Fibroblast of lung (primary cell): ENCODE measurements at regions not wholly inside any gene's neighbourhood (a gene's known extent, or its start where the extent isn't known, plus 50 kb on each side); places are given as distances from the start of the nearest gene placed in this dataset.
A peak's percentile ranks its signal among the peaks of the same experiment; 100 is the strongest.

Experiments
- DNase-seq, 2 donors: peaks; one replicate each; pipeline versions ENCODE4 v3.0.0 to v3.0.0-alpha.2; 2010; ENCODE audit warnings: low read depth in 2 of 2
- H2AFZ ChIP-seq: 2 replicates; pipeline ENCODE4 v1.5.1; 2012; ENCODE audit warnings: low read length, control low read depth, inconsistent platforms
- H3K27ac ChIP-seq: 2 replicates; pipeline ENCODE4 v1.5.1; 2011; ENCODE audit warnings: low read length, control low read depth; ENCODE audit not compliant: insufficient read depth
- H3K27me3 ChIP-seq: 2 replicates; pipeline ENCODE4 v1.5.1; 2011; ENCODE audit warnings: mild to moderate bottlenecking, low read length; ENCODE audit not compliant: control insufficient read depth, insufficient read depth
- H3K36me3 ChIP-seq: 2 replicates; pipeline ENCODE4 v1.5.1; 2011; ENCODE audit warnings: low read length; ENCODE audit not compliant: control insufficient read depth, insufficient read depth
- H3K4me1 ChIP-seq: 2 replicates; pipeline ENCODE4 v1.5.1; 2011; ENCODE audit warnings: low read length; ENCODE audit not compliant: control insufficient read depth, insufficient read depth; ENCODE audit errors: extremely low read depth
- H3K4me2 ChIP-seq: 2 replicates; pipeline ENCODE4 v1.5.1; 2011; ENCODE audit warnings: low read length, control low read depth; ENCODE audit not compliant: insufficient read depth; ENCODE audit errors: extremely low read depth
- H3K4me3 ChIP-seq, 4 experiments: fragments of 200-600 bp in 1 of 4; sonication (generic) in 1 of 4; replicated peaks in 1 of 4; 2 replicates each; pipeline ENCODE4 v1.5.1; 2011 to 2016; ENCODE audit warnings: low read length in 4 of 4, low read depth in 3 of 4, mild to moderate bottlenecking in 3 of 4, control low read depth in 2 of 4, inconsistent platforms in 1 of 4, mixed read lengths in 1 of 4; ENCODE audit not compliant: insufficient read depth in 1 of 4; ENCODE audit errors: control extremely low read depth in 1 of 4
- H3K79me2 ChIP-seq: 2 replicates; pipeline ENCODE4 v1.5.1; 2012; ENCODE audit warnings: mild to moderate bottlenecking, low read length, inconsistent platforms; ENCODE audit not compliant: control insufficient read depth, insufficient read depth
- H3K9ac ChIP-seq: 2 replicates; pipeline ENCODE4 v1.5.1; 2011; ENCODE audit warnings: mild to moderate bottlenecking, low read length, control low read depth; ENCODE audit not compliant: insufficient read depth
- H3K9me3 ChIP-seq: 2 replicates; pipeline ENCODE4 v1.5.1; 2012; ENCODE audit warnings: low read depth, low read length; ENCODE audit not compliant: control insufficient read depth, insufficient read depth
- H4K20me1 ChIP-seq: 2 replicates; pipeline ENCODE4 v1.5.1; 2011; ENCODE audit warnings: low read length; ENCODE audit not compliant: control insufficient read depth, insufficient read depth; ENCODE audit errors: extremely low read depth
- CTCF ChIP-seq, 2 donors: IDR thresholded peaks in 1 of 2; conservative IDR thresholded peaks in 1 of 2; 1 replicate in 1 of 2; 2 replicates in 1 of 2; pipeline ENCODE4 v1.5.1; 2011 to 2012; ENCODE audit warnings: low read length in 2 of 2, control low read depth in 1 of 2, inconsistent platforms in 1 of 2, low read depth in 1 of 2, mild to moderate bottlenecking in 1 of 2
- EZH2 ChIP-seq: IDR thresholded peaks from 2 replicates; pipeline ENCODE4 v1.5.1; 2012; ENCODE audit warnings: low read length, control low read depth, mild to moderate bottlenecking; ENCODE audit errors: missing control alignments

DNA sequence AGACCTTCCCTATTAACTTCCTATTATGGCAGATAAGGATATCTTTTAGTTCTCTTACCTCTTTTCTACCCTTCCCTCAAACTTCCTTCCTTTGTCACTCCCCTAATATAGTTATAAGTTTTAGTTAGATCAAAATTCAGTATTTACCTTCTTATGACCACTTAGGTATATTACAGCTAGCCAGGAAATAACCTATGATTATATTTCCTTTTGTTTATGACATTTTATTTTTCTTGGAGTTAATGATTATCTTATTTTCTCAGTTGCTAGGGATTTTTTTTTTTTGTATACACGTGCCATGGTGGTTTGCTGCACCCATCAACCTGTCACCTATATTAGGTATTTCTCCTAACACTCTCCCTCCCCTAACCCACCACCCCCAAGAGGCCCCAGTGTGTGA lies 88.2 kb upstream of the ZBED5 start:
- no peak overlapping the region for H3K27ac ChIP-seq
- H3K36me3 ChIP-seq: no peaks in the 10 kb centered on the region
- TF ChIP-seq CTCF (conservative IDR thresholded peaks at IDR 0.05 in 1 of 2, IDR thresholded peaks at IDR 0.05 in 1 of 2; ENCODE audit: low read depth in 1 of 2, low read length in 2 of 2): no peak
- TF ChIP-seq EZH2: no peak
- no peaks in the 10 kb centered on the region for H3K9me3 ChIP-seq
- no peak for DNase-seq
- no peak overlapping the region for H3K4me2 ChIP-seq
- no peaks in the 10 kb centered on the region for H4K20me1 ChIP-seq
- no peak overlapping the region for H2AFZ ChIP-seq
- no peak overlapping the region for H3K4me3 ChIP-seq
- H3K79me2 ChIP-seq: no peaks in the 10 kb centered on the region
- no peak overlapping the region for H3K9ac ChIP-seq
- H3K4me1 ChIP-seq: no peaks in the 10 kb centered on the region
- H3K27me3 ChIP-seq: no peaks in the 10 kb centered on the region

- H3K27me3 ChIP-seq: no peaks in the 10 kb centered on the region
- no peak overlapping the region for H2AFZ ChIP-seq
- H3K4me1 ChIP-seq: no peaks in the 10 kb centered on the region
- H3K36me3 ChIP-seq: no peaks in the 10 kb centered on the region
- H3K79me2 ChIP-seq: no peaks in the 10 kb centered on the region
- no peaks in the 10 kb centered on the region for H3K9me3 ChIP-seq
- no peaks in the 10 kb centered on the region for H4K20me1 ChIP-seq
- H3K4me2 ChIP-seq: no peak overlapping the region
- TF ChIP-seq EZH2 (no peak), CTCF (conservative IDR thresholded peaks at IDR 0.05 in 1 of 2, IDR thresholded peaks at IDR 0.05 in 1 of 2; ENCODE audit: low read depth in 1 of 2, low read length in 2 of 2) (no peak)
- H3K27ac ChIP-seq: no peak overlapping the region
- H3K4me3 ChIP-seq: no peak overlapping the region
- DNase-seq: no peak
- no peak overlapping the region for H3K9ac ChIP-seq
Measured at GRCh38 chr11:10945196-10945595, 87.3 kb upstream of the ZBED5 start.

GRCh38 chr11:10943968-10944367 lies 86.1 kb upstream of the ZBED5 start:
- Histone ChIP-seq H3K36me3 (no peaks in the 10 kb centered on the region), H3K4me3 (no peak overlapping the region), H2AFZ (no peak overlapping the region), H3K9me3 (no peaks in the 10 kb centered on the region), H3K79me2 (no peaks in the 10 kb centered on the region), H3K4me1 (no peaks in the 10 kb centered on the region), H3K4me2 (no peak overlapping the region), H4K20me1 (no peaks in the 10 kb centered on the region), H3K9ac (no peak overlapping the region), H3K27me3 (no peaks in the 10 kb centered on the region), H3K27ac (no peak overlapping the region)
- TF ChIP-seq CTCF (conservative IDR thresholded peaks at IDR 0.05 in 1 of 2, IDR thresholded peaks at IDR 0.05 in 1 of 2; ENCODE audit: low read depth in 1 of 2, low read length in 2 of 2) (no peak), EZH2 (no peak)
- peak; percentile 56 to 67 for DNase-seq
